Fibroblast of lung (primary cell): ENCODE measurements at regions not wholly inside any gene's neighbourhood (a gene's known extent, or its start where the extent isn't known, plus 50 kb on each side); places are given as distances from the start of the nearest gene placed in this dataset.

Source experiments
- CTCF ChIP-seq, 2 donors: IDR thresholded peaks in 1 of 2; conservative IDR thresholded peaks in 1 of 2; 1 replicate in 1 of 2; 2 replicates in 1 of 2; pipeline ENCODE4 v1.5.1; 2011 to 2012; ENCODE audit warnings: low read length in 2 of 2, control low read depth in 1 of 2, inconsistent platforms in 1 of 2, low read depth in 1 of 2, mild to moderate bottlenecking in 1 of 2
- EZH2 ChIP-seq: IDR thresholded peaks from 2 replicates; pipeline ENCODE4 v1.5.1; 2012; ENCODE audit warnings: low read length, control low read depth, mild to moderate bottlenecking; ENCODE audit errors: missing control alignments

- TF ChIP-seq EZH2 (no peak), CTCF (conservative IDR thresholded peaks at IDR 0.05 in 1 of 2, IDR thresholded peaks at IDR 0.05 in 1 of 2; ENCODE audit: low read depth in 1 of 2, low read length in 2 of 2) (no peak)
Observed at GRCh38 chr14:71687166-71687831, 244.9 kb upstream of the RGS6 start.
